PC-9 (cell line): ENCODE measurements at regions not wholly inside any gene's neighbourhood (a gene's known extent, or its start where the extent isn't known, plus 50 kb on each side); places are given as distances from the start of the nearest gene placed in this dataset.

ENCODE experiments used
- EZH2 ChIP-seq: fragments of 200-600 bp; sonication (generic); IDR thresholded peaks from 2 replicates; pipeline ENCODE4 v1.8.0; 2017; ENCODE audit warnings: antibody characterized with exemption, low read depth
- TF ChIP-seq, protein P1 (sequence below): fragments of 200-600 bp; sonication (generic); conservative IDR thresholded peaks from 2 replicates; pipeline ENCODE4 v1.6.1; 2017; ENCODE audit warnings: mixed run types, antibody characterized with exemption, mild to moderate bottlenecking, moderate library complexity

DNA sequence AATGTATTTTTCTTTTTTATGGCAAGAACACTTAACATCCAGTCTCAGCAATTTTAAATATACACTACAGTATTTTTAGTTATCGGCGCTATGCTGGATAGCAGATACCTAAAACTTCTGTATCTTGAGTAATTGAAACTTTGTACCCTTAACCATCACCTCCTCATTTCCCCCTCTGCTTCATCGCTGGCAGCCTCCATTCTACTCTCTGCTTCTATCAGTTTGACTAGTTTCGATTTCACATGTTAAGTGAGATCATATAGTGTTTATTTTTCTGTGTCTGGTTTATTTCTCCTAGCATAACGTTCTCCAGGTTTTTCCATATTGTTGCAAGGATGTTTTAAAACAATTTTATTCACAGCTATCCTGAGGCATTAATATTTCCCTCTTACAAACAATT lies 340.8 kb upstream of the SLC10A2 start:
- TF ChIP-seq, protein P1, sequence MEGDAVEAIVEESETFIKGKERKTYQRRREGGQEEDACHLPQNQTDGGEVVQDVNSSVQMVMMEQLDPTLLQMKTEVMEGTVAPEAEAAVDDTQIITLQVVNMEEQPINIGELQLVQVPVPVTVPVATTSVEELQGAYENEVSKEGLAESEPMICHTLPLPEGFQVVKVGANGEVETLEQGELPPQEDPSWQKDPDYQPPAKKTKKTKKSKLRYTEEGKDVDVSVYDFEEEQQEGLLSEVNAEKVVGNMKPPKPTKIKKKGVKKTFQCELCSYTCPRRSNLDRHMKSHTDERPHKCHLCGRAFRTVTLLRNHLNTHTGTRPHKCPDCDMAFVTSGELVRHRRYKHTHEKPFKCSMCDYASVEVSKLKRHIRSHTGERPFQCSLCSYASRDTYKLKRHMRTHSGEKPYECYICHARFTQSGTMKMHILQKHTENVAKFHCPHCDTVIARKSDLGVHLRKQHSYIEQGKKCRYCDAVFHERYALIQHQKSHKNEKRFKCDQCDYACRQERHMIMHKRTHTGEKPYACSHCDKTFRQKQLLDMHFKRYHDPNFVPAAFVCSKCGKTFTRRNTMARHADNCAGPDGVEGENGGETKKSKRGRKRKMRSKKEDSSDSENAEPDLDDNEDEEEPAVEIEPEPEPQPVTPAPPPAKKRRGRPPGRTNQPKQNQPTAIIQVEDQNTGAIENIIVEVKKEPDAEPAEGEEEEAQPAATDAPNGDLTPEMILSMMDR = no peak
- TF ChIP-seq EZH2 = no peak
